HT1080 (cell line): ENCODE measurements at regions not wholly inside any gene's neighbourhood (a gene's known extent, or its start where the extent isn't known, plus 50 kb on each side); places are given as distances from the start of the nearest gene placed in this dataset.
"Not testable (repeated sequence)": the region's sequence is repeated elsewhere in the genome, so short reads cannot be mapped to it uniquely, and the experiment has no call there.

Source experiments
- DNase-seq: peaks from one replicate; pipeline ENCODE4 v3.0.0-alpha.2; 2015; ENCODE audit warnings: low read depth

DNA sequence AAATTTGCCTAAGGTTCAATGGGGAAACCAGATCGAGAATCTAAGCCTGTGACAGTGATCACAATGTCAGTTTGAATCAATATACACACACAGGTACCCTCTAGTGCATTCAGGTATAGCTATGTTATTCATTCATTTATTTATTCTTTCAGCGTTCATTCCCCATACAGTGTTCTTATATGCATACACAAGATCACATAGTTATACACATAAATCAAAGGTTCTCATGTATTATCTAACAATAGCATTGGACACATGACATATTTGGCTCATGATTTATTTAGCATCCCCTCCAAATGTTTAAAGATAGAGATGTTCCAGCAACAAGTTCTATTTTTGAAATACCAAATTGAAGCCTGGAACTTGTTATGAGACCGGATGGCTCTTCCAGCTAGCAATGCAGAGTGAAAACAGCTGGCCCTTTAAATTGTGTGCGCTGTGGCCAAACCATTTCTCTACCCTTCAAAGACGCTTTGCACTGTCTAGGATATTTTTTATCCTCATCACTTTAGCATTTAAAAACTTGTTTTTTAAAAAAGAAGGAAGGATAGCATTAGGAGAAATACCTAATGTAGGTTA lies 131.0 kb downstream of the ATXN3L start:
- no peak for DNase-seq

DNA sequence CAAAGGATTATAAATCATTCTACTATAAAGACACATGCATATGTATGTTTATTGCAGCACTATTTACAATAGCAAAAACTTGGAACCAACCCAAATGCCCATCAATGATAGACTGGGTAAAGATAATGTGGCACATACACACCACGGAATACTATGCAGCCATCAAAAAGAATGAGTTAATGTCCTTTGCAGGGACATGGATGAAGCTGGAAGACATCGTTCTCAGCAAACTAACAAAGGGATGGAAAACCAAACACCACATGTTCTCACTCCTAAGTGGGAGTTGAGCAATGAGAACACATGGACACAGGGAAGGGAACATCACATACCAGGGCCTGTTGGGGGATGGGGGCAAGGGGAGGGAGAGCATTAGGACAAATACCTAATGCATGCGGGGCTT lies 133.2 kb downstream of the ATXN3L start:
- DNase-seq: not testable (repeated sequence)

DNA sequence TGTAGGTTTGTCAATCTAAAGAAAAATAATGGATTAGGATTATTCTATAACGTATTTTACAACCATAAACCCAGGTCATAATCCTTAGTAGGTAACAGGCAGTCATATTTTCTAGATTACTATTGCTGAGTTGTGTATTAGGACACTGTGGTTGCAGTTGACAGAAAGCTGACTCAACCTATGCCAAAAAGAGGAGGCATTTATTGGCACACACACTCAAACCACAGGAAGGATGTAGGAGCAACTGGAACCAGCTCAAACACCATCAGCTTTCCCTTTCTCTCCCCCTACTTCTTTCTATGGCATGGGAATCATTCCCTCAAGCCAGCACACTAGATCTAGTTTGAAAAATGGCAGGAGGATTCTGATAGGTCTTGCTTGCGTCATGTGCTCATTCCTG lies 136.4 kb upstream of the FAM9C start:
- DNase-seq: peak; percentile 89

DNA sequence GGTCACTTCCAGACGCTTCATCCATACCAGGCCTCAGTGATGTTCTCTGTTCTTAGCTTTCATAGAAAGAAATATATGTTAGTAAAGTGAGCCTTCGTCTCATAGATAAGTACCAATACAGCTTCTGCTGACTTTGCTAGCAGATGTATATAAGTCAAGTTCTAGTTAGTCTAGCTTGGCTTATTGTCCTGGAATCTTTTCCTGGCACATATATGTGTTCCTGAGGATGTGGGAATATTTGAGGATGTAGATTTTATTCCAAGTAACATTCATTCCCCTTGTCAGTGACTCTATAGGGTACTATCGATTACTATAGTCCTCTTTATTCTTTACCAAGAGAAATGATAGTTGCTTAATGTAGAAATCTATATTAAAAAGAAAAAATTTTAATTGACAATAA lies 135.2 kb upstream of the FAM9C start:
- DNase-seq: no peak

DNA sequence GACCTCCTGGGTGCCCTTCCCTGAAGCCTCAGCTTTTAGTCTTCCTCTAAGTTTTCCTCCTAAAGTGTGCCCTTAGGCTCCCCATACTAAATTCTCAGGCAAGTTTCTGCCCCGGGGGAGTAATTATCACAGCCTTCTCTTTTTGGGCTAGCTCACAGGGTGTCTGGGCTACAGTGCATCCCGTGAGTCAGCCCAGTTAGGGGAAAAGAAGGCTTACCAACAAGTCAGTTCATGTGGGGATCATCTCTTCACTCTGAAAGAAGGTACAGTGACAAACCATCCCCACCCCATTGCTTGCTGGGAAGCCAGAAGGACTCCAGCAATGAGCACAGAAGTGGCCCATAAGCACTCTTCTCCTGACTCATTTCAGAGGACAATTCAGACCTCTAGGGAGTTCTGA lies 134.7 kb upstream of the FAM9C start:
- no peak for DNase-seq

DNA sequence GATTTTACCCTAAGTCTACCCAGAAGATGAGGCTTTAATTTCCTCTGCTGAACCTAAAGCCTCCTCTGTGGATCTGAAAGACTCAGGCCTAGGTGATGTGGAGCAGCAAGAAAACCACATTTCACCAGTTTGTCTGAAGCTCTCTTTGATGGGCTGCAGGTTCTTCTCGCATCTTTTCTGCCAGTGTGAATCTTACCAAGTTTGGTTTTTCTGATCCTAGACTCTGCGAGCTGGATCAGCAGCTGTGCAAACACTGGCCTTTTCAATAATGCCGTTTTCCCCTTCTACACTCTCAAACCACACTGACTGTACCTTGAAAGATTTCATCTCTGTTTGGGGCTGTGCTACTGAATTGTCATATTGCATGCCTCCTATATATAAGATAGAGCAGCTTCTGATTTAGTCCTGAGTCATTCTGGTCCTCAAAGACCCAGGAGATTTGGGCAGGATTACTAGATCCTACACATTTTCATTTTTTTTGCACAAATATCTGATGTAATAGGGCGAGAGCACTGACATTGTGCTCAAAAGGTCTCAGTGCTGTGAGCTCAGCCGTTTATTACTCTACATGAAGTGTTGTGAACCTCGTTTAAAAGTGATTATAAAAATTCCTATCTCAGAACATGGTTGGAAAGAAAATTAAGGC lies 133.6 kb upstream of the FAM9C start:
- DNase-seq: no peak

DNA sequence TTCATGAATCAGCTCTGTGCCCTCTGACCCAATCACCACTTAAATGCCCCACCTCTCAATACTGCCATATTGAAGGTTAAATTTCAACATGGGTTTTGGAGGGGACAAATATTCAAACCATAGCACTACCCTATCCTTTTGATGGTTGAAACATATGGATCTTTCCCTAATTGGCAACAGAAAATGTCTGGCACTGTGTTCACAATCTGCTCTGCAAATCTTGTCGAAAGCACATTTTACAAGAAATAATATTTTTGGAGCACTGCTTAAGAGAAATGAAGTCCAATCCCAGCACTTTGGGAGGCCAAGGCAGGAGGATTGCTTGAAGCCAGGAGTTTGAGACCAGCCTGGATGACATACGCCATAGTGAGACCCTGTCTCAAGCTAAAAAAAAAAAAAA lies 130.6 kb upstream of the FAM9C start:
- DNase-seq: no peak

DNA sequence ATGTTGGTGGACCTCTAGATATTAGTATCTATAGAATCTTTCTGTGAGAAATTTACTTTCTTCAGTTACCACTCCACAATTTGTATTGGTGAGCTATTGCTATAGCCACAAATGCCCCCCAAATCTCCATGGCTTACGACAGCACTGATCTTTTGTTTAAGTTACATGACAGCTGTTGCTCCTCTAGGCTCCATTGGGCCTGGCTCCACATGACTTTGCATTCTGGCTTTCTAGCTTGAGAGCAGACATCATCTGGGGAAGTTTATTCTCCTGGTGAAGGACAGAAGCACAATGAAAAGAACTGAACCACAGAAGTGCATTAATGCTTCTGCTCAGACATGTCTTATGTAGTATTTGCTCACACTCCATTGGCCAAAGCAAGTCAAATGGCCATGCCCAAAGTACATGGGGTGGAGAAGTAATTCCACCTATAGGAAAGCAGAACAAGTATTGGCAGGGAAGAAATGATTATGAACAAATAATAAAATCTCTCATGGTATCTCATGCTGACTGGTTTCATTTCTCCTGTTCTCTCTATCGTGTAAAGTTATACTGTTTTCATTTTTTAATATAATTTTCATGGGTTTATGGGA lies 126.6 kb upstream of the FAM9C start:
- no peak for DNase-seq

DNA sequence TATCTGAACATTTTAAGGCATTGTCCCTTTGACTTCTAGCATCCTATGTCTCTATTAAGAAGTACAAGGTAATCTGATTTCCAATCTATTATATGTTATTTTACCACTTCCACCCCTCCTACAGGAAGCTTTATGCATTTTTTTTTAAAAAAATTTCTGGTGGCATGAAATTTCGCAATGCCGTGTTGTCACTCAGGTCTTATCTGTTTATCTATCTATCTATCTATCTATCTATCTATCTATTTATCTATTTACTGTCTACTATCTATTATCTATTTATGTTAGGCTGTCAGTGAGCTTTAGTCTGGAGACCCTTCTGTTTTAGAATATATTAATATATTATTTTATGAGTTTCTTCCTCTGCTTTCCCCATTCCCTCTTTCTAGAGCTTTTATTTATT lies 125.3 kb upstream of the FAM9C start:
- no peak for DNase-seq

DNA sequence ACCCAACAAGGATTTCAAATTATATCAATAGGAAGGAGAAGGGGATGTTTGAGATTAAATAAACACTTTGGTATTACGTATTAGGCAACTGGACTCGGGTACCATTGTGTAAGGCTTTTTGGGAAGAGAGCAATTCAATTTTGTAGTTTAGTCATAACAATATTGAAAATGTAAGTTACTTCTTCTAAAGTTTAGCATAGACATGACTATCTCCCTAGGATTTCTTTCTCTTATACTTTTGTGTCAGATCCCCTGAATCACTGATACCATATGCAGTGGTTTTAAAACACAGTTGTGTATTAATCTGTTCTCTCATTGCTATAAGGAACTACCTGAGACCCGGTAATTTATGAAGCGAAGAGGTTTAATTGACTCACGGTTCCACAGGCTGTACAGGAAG lies 123.8 kb upstream of the FAM9C start:
- DNase-seq: no peak

DNA sequence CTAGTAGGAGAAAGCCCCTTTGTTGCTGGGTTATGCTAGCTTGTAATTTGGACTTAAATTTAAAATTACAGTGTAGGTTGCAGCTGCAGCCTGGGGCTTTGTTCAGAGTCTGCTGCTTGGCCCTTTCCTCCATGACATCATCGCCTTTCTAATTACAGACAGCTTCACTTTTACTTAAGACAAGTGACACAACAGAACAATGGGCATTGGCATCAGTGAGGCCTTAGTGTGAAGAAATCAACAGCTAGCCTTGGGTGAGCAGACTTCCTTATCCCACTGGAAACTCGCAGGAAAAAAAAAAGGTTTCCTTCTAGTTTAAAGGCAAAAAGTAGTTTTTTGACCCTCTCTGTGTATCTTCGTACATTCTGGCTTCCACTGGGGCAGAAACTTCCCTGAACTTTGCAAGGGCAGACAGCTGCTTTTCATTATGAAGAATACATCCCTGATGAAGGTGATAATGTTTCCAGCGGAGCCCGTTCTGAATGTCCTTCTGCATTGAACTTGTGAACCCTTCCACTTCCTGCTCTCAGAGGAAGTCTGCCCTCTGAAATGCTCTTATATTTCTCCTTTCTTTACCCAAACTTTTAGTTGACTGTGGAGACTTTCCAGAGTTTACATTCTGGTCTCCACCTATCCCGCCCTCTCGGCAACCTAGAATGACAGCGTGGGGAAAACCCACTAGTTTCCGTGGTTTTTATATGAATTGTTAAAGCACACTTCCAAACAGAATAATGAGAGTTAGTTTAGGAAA lies 123.2 kb upstream of the FAM9C start:
- DNase-seq: no peak

DNA sequence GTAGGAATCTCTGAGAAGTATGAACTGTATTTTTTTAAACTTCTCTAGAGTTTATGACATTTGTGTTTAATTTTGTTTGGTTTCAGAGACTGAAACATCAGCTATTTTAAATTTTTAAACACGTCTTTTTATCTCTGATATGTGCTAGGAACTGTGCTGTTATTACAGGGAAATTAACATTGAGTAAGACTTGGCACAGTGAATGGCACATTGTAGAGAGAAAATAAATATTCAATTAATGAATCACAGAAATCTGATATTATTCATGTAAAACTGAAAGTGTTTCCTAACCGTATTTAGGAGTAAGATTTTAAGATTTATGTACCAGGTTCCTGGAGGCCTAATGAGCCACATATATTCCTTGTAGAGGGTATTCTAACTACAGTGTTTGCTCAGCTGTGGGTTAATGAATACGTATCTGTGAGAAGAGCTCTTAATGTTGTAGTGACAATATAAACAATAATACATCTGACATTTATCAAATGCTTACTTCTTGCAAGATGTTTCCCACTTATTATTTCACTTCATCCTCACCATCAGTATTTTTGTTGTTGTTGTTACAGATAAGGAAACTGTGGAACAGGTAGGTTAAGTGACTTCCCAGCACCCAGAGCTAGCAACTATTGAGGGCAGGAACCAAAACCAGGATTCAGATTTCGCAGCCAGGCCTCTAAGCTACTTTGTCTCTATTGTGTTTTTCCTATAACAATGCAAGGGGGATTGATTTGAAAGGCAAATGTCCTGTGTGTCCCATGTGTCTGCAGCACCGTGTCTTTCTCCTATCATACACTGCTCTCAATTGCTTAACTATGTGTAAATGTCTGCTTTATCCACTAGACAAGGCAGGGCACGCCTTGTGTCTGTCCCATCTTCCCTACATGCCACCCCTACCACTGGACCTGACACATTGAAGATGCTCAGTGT lies 121.1 kb upstream of the FAM9C start:
- no peak for DNase-seq

DNA sequence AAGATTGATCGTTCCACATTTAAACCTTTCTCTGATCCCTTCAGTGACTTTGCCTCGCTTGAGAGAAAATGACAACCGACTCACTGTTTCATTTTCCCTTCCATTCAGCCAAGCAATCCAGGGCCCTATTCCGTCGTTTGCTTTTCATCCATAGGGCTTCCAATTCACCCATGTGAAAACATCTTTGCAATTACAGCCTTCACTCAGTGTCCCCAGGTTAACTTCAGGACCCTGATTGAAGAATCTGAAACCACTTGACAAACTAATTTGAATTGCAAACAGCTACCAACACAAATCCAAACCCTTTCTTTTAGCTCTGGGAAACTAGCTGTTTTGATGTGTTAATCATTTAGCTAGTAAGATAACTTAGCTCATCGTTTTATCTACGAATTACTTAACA lies 120.2 kb upstream of the FAM9C start:
- DNase-seq: no peak

DNA sequence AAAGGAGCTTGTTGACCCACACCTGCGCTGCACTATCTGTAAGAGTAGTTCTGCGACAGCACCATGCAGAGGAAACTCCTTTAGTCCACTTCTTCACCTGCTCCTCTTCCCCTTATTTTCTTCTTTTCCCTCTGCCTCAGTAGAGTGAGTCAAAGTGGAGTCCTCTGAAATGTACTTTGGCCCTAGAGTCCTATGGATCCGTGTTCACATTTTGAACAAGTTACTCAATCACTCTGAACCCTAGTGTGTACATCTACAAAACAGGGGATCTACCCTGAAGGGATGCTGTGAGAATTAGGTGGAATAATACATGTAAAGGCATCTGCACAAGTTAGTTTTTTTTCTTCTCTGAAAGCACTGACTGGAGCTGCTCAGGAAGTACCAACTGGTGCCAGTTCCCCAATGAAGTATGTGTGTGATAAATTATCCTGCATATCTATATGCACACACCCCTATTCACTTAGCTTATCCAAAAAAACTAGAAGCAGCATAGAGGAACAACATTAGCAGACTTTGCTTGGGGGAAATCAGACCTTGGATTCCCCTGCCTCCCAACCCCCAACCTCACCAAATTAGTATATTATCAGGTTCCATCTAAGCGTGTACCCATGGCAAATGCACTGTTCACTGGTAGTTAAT lies 118.5 kb upstream of the FAM9C start:
- DNase-seq: no peak

DNA sequence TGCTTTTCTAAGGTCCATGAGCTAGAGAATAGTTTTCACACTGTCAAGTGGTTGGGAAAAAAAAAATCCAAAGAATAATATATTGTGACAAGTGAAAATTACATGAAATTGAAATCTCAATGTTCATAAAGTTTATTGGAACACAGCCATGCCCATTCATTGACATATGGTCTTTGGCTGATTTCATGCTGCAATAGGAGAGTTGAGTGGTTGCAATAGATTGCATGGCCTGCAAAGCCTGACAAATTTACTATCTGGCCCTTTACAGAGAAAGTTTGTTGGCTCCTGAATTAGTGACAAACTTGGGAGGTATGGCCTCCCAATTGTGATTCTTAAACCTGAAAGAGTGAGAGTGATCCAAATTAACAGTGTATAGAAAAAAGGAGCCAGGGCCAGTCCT lies 115.5 kb upstream of the FAM9C start:
- DNase-seq: no peak

DNA sequence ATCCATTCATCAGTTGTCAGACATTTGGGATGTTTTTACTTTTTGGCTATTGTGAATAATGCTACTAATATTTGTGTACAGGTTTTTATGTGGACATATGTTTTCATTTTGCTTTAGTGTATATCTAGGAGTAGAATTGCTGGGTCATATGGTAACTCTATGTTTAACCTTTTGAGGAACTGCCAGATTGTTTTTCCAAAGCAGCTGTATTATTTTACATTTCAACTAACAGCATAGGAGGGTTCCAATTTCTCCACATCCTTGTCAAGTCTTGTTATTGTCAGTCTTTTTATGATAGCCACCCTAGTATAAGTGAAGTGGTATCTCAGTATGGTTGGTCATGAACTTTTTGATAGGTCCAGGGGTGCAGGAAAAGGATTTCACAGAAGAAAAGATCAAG lies 114.5 kb upstream of the FAM9C start:
- no peak for DNase-seq

DNA sequence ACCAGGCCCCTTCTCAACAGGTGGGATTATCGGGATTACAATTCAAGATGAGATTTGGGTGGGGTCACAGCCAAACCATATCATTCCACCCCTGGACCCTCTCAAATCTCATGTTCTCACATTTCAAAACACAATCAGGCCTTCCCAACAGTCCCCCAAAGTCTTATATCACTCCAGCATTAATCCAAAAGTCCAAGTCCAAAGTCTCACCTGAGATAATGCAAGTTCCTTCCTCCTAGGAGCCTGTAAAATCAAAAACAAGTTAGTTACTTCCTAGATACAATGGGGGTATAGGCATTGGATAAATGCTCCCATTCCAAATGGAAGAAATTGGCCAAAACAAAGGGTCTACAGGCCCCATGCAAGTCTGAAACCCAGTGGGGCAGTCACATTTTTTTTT lies 111.1 kb upstream of the FAM9C start:
- DNase-seq: not testable (repeated sequence)

DNA sequence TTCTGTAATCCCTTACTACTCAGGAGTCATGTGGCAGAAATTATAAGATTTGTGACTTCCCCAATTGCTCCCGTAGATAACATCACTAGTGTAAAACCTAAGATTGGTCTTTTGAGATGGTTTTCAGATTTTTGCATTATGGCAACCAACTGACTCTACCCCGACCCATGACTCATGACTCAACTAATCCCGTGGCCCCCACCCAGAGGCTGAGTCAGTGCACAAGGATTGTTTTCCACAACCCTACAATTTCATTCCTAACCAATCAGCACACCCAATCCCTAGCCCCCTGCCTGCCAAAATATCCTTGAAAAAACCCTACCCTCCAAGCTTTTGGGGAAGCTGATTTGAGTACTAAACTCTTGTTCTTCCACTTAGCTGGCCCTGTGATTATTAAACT lies 109.4 kb upstream of the FAM9C start:
- peak; percentile 54 for DNase-seq

DNA sequence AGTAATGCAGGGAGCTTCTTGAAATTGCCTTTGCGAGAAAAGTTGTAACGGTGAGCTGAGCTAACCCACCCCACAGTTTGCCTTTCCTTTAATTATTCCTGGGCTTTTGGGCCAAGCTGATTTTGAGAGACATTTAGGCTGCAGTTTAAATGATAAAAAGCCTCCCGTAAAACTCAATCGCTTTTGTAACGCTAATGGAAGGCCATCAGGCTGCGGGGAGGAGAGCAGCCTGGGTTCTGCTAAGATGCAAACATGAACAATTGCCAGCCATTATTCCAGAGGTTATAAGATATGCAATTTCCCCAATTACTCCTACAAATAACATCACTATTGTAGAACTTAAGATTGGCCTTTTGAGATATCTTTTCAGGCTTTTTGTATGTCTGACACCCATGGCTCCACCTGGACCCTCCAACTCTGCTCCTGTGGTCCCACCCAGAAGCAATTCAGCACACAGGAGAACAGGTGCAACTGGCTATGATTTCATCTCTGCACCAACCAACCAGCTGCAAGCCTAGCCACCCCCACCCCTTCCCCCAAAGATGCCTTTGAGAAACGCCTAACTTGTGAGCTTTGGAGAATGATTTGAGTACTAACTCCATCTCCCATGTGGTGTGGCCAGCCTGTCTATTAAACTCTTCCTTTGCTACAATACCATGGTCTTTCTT lies 108.2 kb upstream of the FAM9C start:
- no peak for DNase-seq

DNA sequence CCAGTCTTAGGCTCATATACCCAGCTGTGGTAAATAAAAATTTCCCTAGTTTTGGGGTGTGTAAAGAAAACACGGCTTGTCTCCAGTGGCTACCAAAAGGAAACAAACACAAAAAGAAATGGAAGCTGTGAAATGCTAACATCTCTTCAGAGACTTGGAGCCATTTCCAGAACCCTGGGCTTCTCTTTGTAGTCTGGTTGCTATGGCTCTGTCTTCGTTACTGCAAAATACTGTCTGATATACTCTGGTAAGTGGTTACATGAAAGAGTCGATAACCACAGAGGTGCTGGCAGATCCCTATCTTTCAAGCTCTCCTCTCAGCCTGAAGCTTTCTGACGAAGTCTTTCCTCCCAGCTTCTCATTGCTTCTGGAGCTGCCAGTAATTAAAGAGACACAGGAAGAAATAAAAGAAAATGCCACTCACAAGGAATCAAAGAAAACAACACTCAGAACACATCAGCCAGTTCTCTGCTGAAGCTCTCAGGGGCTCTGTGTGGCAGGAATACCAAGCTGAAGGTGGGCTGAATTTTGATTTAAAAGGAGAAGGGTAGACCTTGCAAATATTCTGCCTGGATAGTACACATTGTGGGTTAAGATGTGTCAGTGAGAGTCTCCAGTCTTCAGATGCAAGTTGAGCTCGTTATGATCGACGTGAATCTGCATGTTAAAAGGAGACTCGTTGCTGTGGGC lies 107.6 kb upstream of the FAM9C start:
- DNase-seq: no peak
